GM19043 (cell line): ENCODE measurements at regions not wholly inside any gene's neighbourhood (a gene's known extent, or its start where the extent isn't known, plus 50 kb on each side); places are given as distances from the start of the nearest gene placed in this dataset.
"Not testable (repeated sequence)": the region's sequence is repeated elsewhere in the genome, so short reads cannot be mapped to it uniquely, and the experiment has no call there.

Source experiments
- ATAC-seq: cut with Tn5 transposase; IDR thresholded peaks from one replicate; pipeline ENCODE4 v1.9.1; 2021; ENCODE audit warnings: low read depth; ENCODE audit not compliant: unreplicated experiment

- no peak for ATAC-seq
Measured at GRCh38 chr4:157702831-157703230, 470.0 kb downstream of the GASK1B start.

- ATAC-seq, result no peak
Measured at GRCh38 chr4:157701695-157701994, 471.2 kb downstream of the GASK1B start.

GRCh38 chr4:157700898-157701694, 471.7 kb downstream of the GASK1B start:
- ATAC-seq, result no peak

GRCh38 chr4:157689476-157689875, 468.9 kb downstream of the GRIA2 start:
- no peak for ATAC-seq

- ATAC-seq, result no peak
Measured at GRCh38 chr4:157687971-157688370, 467.4 kb downstream of the GRIA2 start.

- not testable (repeated sequence) for ATAC-seq
Measured at GRCh38 chr4:157679326-157679725, 458.8 kb downstream of the GRIA2 start.

GRCh38 chr4:157678478-157678877, 457.9 kb downstream of the GRIA2 start:
- ATAC-seq, result no peak

GRCh38 chr4:157674699-157675098, 454.2 kb downstream of the GRIA2 start:
- ATAC-seq, result no peak

GRCh38 chr4:157667836-157668235, 447.3 kb downstream of the GRIA2 start:
- ATAC-seq, result no peak

GRCh38 chr4:157664726-157665125, 444.2 kb downstream of the GRIA2 start:
- no peak for ATAC-seq

GRCh38 chr4:157655096-157655809, 434.7 kb downstream of the GRIA2 start:
- no peak for ATAC-seq

- ATAC-seq, result no peak
Measured at GRCh38 chr4:157643257-157643656, 422.7 kb downstream of the GRIA2 start.

GRCh38 chr4:157634057-157634456, 413.5 kb downstream of the GRIA2 start:
- ATAC-seq, result no peak

- ATAC-seq, result no peak
Measured at GRCh38 chr4:157616741-157617472, 396.4 kb downstream of the GRIA2 start.

- ATAC-seq, result no peak
Measured at GRCh38 chr4:157607996-157608395, 387.5 kb downstream of the GRIA2 start.

GRCh38 chr4:157600583-157600982, 380.1 kb downstream of the GRIA2 start:
- no peak for ATAC-seq

- no peak for ATAC-seq
Measured at GRCh38 chr4:157591245-157591644, 370.7 kb downstream of the GRIA2 start.

- ATAC-seq, result no peak
Measured at GRCh38 chr4:157590679-157591078, 370.2 kb downstream of the GRIA2 start.

- no peak for ATAC-seq
Measured at GRCh38 chr4:157587681-157588423, 367.3 kb downstream of the GRIA2 start.

- ATAC-seq, result no peak
Measured at GRCh38 chr4:157582141-157582540, 361.6 kb downstream of the GRIA2 start.
